Adrenal gland (tissue), 9 donors: ENCODE measurements at regions not wholly inside any gene's neighbourhood (a gene's known extent, or its start where the extent isn't known, plus 50 kb on each side); places are given as distances from the start of the nearest gene placed in this dataset.

Experiments
- DNase-seq, 7 donors: peaks; one replicate each; pipeline ENCODE4 v3.0.0-alpha.2; 2019 to 2020
- H3K27ac ChIP-seq, 5 donors: fragments of 200-600 bp; sonication (generic) in 4 of 5; 1 replicate in 3 of 5; 2 replicates in 2 of 5; pipeline versions ENCODE4 v1.5.1 to v1.8.0; 2016 to 2020; ENCODE audit warnings: mild to moderate bottlenecking in 1 of 5
- H3K27me3 ChIP-seq: fragments of 200-600 bp; 2 replicates; pipeline ENCODE4 v1.8.0; 2021
- H3K36me3 ChIP-seq, 2 donors: fragments of 200-600 bp; replicated peaks in 1 of 2; 1 replicate in 1 of 2; 2 replicates in 1 of 2; pipeline versions ENCODE4 v1.5.1 to v1.8.0; 2018 to 2022
- H3K4me1 ChIP-seq, 2 donors: fragments of 200-600 bp; replicated peaks in 1 of 2; 1 replicate in 1 of 2; 2 replicates in 1 of 2; pipeline versions ENCODE4 v1.5.1 to v1.8.0; 2018 to 2021
- H3K4me3 ChIP-seq, 4 donors: fragments of 200-600 bp; sonication (generic) in 3 of 4; one replicate each; pipeline ENCODE4 v1.5.1; 2016 to 2018
- H3K9me3 ChIP-seq, 3 donors: fragments of 200-600 bp; sonication (generic) in 1 of 3; replicated peaks in 1 of 3; 1 replicate in 2 of 3; 2 replicates in 1 of 3; pipeline versions ENCODE4 v1.5.1 to v1.8.0; 2016 to 2021
- CTCF ChIP-seq, 6 experiments: fragments of 450-650 bp in 4 of 6; fragments of 200-600 bp in 2 of 6; sonication (generic) in 1 of 6; IDR thresholded peaks; 1 replicate in 5 of 6; 2 replicates in 1 of 6; pipeline versions ENCODE4 v1.5.1 to v1.8.0; 2016 to 2021; ENCODE audit warnings: antibody characterized with exemption in 6 of 6, mild to moderate bottlenecking in 2 of 6, moderate library complexity in 1 of 6
- POLR2A ChIP-seq, 2 donors: fragments of 450-650 bp; IDR thresholded peaks; one replicate each; pipeline ENCODE4 v1.6.1; 2017; ENCODE audit warnings: antibody characterized with exemption in 2 of 2, mild to moderate bottlenecking in 2 of 2, moderate library complexity in 1 of 2
- WGBS, 4 donors: extraction: QIAGEN DNeasy Blood & Tissue Kit in 2 of 4; methylation state at CpG; one replicate each; pipeline versions ENCODE4 v1.1.5 to v1.1.7; 2013 to 2017; 5-methylcytosine and 5-hydroxymethylcytosine counted together
- intact Hi-C, 2 donors: fragments of 100-400 bp; cut with DNase I; formaldehyde crosslinking; loops; one replicate each; pipeline versions ENCODE4 v1.14.1 to v1.15.0; 2022 to 2023
- donor health status: healthy with polysubstance abuse.
- donor health status: Bipolar disorder and iron deficiency.
- donor health status: DM: yes; HTN: yes; CAD: no.
- donor health status: DM: no; HTN: no; CAD: no.
- donor health status: DM: no; HTN: no; CAD: no.

DNA sequence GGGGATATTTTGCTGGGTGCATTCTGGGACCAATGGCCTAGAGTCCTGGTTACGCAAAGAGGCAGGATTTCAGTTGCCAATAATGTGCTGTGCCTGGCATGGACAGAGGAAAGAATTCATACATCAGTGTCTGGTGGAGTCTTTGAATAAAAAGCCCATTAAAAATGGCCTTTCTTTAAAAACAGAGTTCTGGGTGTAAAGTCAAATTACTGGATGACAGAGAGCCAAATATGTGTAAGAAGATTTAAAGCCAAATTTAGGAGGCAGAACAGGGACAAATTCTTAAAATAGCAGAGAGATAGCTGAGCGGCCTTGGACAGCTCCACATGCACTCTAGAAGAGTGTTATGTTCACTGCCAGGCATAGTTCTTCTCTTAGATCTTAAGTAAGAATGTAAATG is 60.8 kb upstream of the MEOX2 start:
- intact Hi-C loops: loop anchor here in 1 of 2 donors (10.0 kb wide), 1 partner anchor 88 kb away; no protein-coding TSS in a partner anchor
- Histone ChIP-seq H3K9me3 (no peaks in the 10 kb centered on the region), H3K36me3 (no peaks in the 10 kb centered on the region), H3K27me3 (no peaks in the 10 kb centered on the region), H3K4me3 (no peak overlapping the region), H3K4me1 (peaks cover 3 to 18% of the 10 kb centered on the region in 2 donors), H3K27ac (peak overlapping the region in 2 of 5 donors; percentile 19 to 48)
- no peak for TF ChIP-seq POLR2A (IDR thresholded peaks at IDR 0.05)
- TF ChIP-seq CTCF (IDR thresholded peaks at IDR 0.05): no peak
- WGBS, 4 donors: 16 to 28% (median 17%) methylated on average over 2 of the region's 2 CpGs
- DNase-seq: peak; percentile 51 to 85 (median 63)

- Histone ChIP-seq H3K9me3 (no peaks in the 10 kb centered on the region), H3K4me1 (peaks cover 3 to 18% of the 10 kb centered on the region in 2 donors), H3K27me3 (no peaks in the 10 kb centered on the region), H3K4me3 (no peak overlapping the region), H3K36me3 (no peaks in the 10 kb centered on the region), H3K27ac (no peak overlapping the region)
- DNase-seq: no peak
- intact Hi-C loops: loop anchor here in 1 of 2 donors (10.0 kb wide), 1 partner anchor 91 kb away; no protein-coding TSS in a partner anchor
- TF ChIP-seq POLR2A (IDR thresholded peaks at IDR 0.05) (no peak), CTCF (IDR thresholded peaks at IDR 0.05) (no peak)
- WGBS, 4 donors: 61 to 93% (median 64%) methylated on average over 3 of the region's 3 CpGs
Observed at GRCh38 chr7:15743926-15744480, 57.5 kb upstream of the MEOX2 start.

GRCh38 chr7:15737601-15738000 is 51.1 kb upstream of the MEOX2 start:
- DNase-seq: no peak
- no peak for TF ChIP-seq POLR2A (IDR thresholded peaks at IDR 0.05)
- no peak for TF ChIP-seq CTCF (IDR thresholded peaks at IDR 0.05)
- 59 to 69% (median 68%) methylated on average over 2 of the region's 2 CpGs for WGBS, 4 donors
- Histone ChIP-seq H3K27me3 (no peaks in the 10 kb centered on the region), H3K36me3 (no peaks in the 10 kb centered on the region), H3K4me1 (no peaks in the 10 kb centered on the region), H3K27ac (no peak overlapping the region), H3K4me3 (no peak overlapping the region), H3K9me3 (peaks cover 0 to 4% (median 0%) of the 10 kb centered on the region in 3 donors)
- intact Hi-C loops: no loop called here
